OCI-LY1 (cell line): ENCODE measurements at regions not wholly inside any gene's neighbourhood (a gene's known extent, or its start where the extent isn't known, plus 50 kb on each side); places are given as distances from the start of the nearest gene placed in this dataset.

Experiments
- H2AFZ ChIP-seq: fragments of 200-600 bp; sonication (generic), shearing (Covaris generic); 2 replicates; pipeline ENCODE4 v1.6.0; 2014; ENCODE audit warnings: antibody characterized with exemption, mild to moderate bottlenecking, low read length
- H3F3A ChIP-seq: fragments of 200-600 bp; sonication (generic), shearing (Covaris generic); 2 replicates; pipeline ENCODE4 v1.6.0; 2014; ENCODE audit warnings: mild to moderate bottlenecking, antibody characterized with exemption, low read length, moderate library complexity; ENCODE audit not compliant: insufficient read depth
- H3K27ac ChIP-seq: fragments of 200-600 bp; sonication (generic); 2 replicates; pipeline ENCODE4 v1.5.1; 2014; ENCODE audit warnings: low read length, mixed run types, mild to moderate bottlenecking, low read depth; ENCODE audit not compliant: poor library complexity, severe bottlenecking
- H3K27me3 ChIP-seq: fragments of 200-600 bp; sonication (generic); 2 replicates; pipeline ENCODE4 v1.6.0; 2014; ENCODE audit warnings: antibody characterized with exemption, mild to moderate bottlenecking, low read length, moderate library complexity; ENCODE audit not compliant: insufficient read depth
- H3K36me3 ChIP-seq: fragments of 200-600 bp; sonication (generic); 2 replicates; pipeline ENCODE4 v1.6.1; 2014; ENCODE audit warnings: mild to moderate bottlenecking, antibody characterized with exemption, low read length, moderate library complexity, mixed read lengths; ENCODE audit not compliant: insufficient read depth
- H3K4me1 ChIP-seq: fragments of 200-600 bp; sonication (generic); 2 replicates; pipeline ENCODE4 v1.5.1; 2014; ENCODE audit warnings: mild to moderate bottlenecking, low read length, moderate library complexity; ENCODE audit not compliant: insufficient read depth, severe bottlenecking
- H3K4me2 ChIP-seq: fragments of 200-600 bp; sonication (generic), shearing (Covaris generic); 2 replicates; pipeline ENCODE4 v1.6.1; 2014; ENCODE audit warnings: low read length
- H3K4me3 ChIP-seq: fragments of 200-600 bp; sonication (generic); 2 replicates; pipeline ENCODE4 v1.5.1; 2014; ENCODE audit warnings: low read length, low read depth, mild to moderate bottlenecking, mixed read lengths; ENCODE audit not compliant: poor library complexity, severe bottlenecking
- H3K79me2 ChIP-seq: fragments of 200-600 bp; shearing (Covaris generic); 2 replicates; pipeline ENCODE4 v1.6.1; 2016; ENCODE audit warnings: mixed run types, low read length, mixed read lengths; ENCODE audit not compliant: insufficient read depth
- H3K9ac ChIP-seq: fragments of 200-600 bp; sonication (generic), shearing (Covaris generic); 2 replicates; pipeline ENCODE4 v1.6.1; 2014; ENCODE audit warnings: mild to moderate bottlenecking, low read length, mixed read lengths
- H3K9me2 ChIP-seq: fragments of 200-600 bp; sonication (generic), shearing (Covaris generic); 2 replicates; pipeline ENCODE4 v1.6.1; 2014; ENCODE audit warnings: low read depth, mild to moderate bottlenecking, low read length, mixed read lengths
- H3K9me3 ChIP-seq: fragments of 200-600 bp; shearing (Covaris generic); 2 replicates; pipeline ENCODE4 v1.6.1; 2014; ENCODE audit warnings: low read length, mixed read lengths
- H4K20me1 ChIP-seq: fragments of 200-600 bp; sonication (generic), shearing (Covaris generic); 2 replicates; pipeline ENCODE4 v1.6.0; 2016; ENCODE audit warnings: mild to moderate bottlenecking, low read length; ENCODE audit not compliant: insufficient read depth
- EZH2 ChIP-seq: fragments of 200-600 bp; sonication (generic), shearing (Covaris generic); IDR thresholded peaks from 2 replicates; pipeline ENCODE4 v1.8.0; 2017; ENCODE audit warnings: borderline replicate concordance, mixed run types, mild to moderate bottlenecking, antibody characterized with exemption, low read length, moderate library complexity, mixed read lengths
- TF ChIP-seq, protein P1 (sequence below): fragments of 200-600 bp; sonication (generic), shearing (Covaris generic); IDR thresholded peaks from 2 replicates; pipeline ENCODE4 v1.5.1; 2017; ENCODE audit warnings: mild to moderate bottlenecking, antibody characterized with exemption, low read length, moderate library complexity, mixed read lengths

- Histone ChIP-seq H3K4me1 (no peaks in the 10 kb centered on the region), H3K9me2 (no peaks in the 10 kb centered on the region), H3K4me2 (no peak overlapping the region)
Observed at GRCh38 chr15:31522028-31522427, 195.4 kb downstream of the KLF13 start.

GRCh38 chr15:31523027-31523654 lies 196.5 kb downstream of the KLF13 start:
- no peak overlapping the region for H2AFZ ChIP-seq
- H3K4me3 ChIP-seq, result no peak overlapping the region
- H3K9me3 ChIP-seq, result no peaks in the 10 kb centered on the region
- no peaks in the 10 kb centered on the region for H3K4me1 ChIP-seq
- H3K4me2 ChIP-seq, result no peak overlapping the region
- H3K27ac ChIP-seq, result no peak overlapping the region
- H3F3A ChIP-seq, result no peaks in the 10 kb centered on the region
- H3K27me3 ChIP-seq, result no peaks in the 10 kb centered on the region; the same call in 1 of the 2 replicates
- H3K36me3 ChIP-seq, result no peaks in the 10 kb centered on the region
- H3K9me2 ChIP-seq, result no peaks in the 10 kb centered on the region
- H3K79me2 ChIP-seq, result no peaks in the 10 kb centered on the region
- H3K9ac ChIP-seq, result no peak overlapping the region
- TF ChIP-seq EZH2, result no peak
- TF ChIP-seq, protein P1, sequence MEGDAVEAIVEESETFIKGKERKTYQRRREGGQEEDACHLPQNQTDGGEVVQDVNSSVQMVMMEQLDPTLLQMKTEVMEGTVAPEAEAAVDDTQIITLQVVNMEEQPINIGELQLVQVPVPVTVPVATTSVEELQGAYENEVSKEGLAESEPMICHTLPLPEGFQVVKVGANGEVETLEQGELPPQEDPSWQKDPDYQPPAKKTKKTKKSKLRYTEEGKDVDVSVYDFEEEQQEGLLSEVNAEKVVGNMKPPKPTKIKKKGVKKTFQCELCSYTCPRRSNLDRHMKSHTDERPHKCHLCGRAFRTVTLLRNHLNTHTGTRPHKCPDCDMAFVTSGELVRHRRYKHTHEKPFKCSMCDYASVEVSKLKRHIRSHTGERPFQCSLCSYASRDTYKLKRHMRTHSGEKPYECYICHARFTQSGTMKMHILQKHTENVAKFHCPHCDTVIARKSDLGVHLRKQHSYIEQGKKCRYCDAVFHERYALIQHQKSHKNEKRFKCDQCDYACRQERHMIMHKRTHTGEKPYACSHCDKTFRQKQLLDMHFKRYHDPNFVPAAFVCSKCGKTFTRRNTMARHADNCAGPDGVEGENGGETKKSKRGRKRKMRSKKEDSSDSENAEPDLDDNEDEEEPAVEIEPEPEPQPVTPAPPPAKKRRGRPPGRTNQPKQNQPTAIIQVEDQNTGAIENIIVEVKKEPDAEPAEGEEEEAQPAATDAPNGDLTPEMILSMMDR, result no peak
- H4K20me1 ChIP-seq, result no peaks in the 10 kb centered on the region

More at GRCh38 chr15:31522028-31522427, 195.4 kb downstream of the KLF13 start:
- no peaks in the 10 kb centered on the region for H4K20me1 ChIP-seq
- no peak overlapping the region for H3K9ac ChIP-seq
- H2AFZ ChIP-seq, result no peak overlapping the region
- no peaks in the 10 kb centered on the region for H3F3A ChIP-seq
- H3K27ac ChIP-seq, result no peak overlapping the region
- peaks cover under 1% of the 10 kb centered on the region; the same call in 1 of the 2 replicates for H3K27me3 ChIP-seq
- H3K79me2 ChIP-seq, result no peaks in the 10 kb centered on the region
- TF ChIP-seq, protein P1, result no peak
- no peak for TF ChIP-seq EZH2
- no peak overlapping the region for H3K4me3 ChIP-seq
- no peaks in the 10 kb centered on the region for H3K36me3 ChIP-seq
- no peaks in the 10 kb centered on the region for H3K9me3 ChIP-seq

DNA sequence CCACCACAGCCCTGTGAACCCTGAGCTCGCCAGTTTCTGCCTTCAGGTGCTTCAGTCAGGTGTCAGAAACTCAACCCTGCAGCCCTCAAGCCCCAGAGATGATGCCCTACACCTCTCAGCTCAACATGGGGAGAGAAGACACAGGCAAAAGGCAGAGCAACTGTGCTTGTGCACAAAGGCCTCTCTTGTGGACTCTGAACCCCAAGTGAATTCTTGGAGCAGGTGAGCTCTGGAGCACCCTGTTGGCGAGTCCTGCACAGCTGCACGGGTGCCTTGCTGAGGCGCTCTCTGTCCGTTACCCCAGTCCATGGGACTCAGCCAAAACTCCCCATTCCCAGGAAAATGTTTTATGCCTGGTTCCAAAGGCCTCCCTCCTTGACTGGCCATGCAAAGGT lies 197.0 kb downstream of the KLF13 start:
- Histone ChIP-seq H3K4me1 (no peaks in the 10 kb centered on the region), H3K79me2 (no peaks in the 10 kb centered on the region), H3K9me2 (no peaks in the 10 kb centered on the region), H3K36me3 (no peaks in the 10 kb centered on the region), H4K20me1 (no peaks in the 10 kb centered on the region), H3K4me2 (no peak overlapping the region), H3F3A (no peaks in the 10 kb centered on the region), H3K27me3 (no peaks in the 10 kb centered on the region; the same call in 1 of the 2 replicates), H3K27ac (no peak overlapping the region), H3K9me3 (no peaks in the 10 kb centered on the region), H3K4me3 (no peak overlapping the region), H2AFZ (no peak overlapping the region), H3K9ac (no peak overlapping the region)
- TF ChIP-seq EZH2, result no peak
- TF ChIP-seq, protein P1, result no peak
